ENCODE measurements at regions not wholly inside any gene's neighbourhood (a gene's known extent, or its start where the extent isn't known, plus 50 kb on each side); places are given as distances from the start of the nearest gene placed in this dataset.
"Not testable (repeated sequence)": the region's sequence is repeated elsewhere in the genome, so short reads cannot be mapped to it uniquely, and the experiment has no call there.

DNA sequence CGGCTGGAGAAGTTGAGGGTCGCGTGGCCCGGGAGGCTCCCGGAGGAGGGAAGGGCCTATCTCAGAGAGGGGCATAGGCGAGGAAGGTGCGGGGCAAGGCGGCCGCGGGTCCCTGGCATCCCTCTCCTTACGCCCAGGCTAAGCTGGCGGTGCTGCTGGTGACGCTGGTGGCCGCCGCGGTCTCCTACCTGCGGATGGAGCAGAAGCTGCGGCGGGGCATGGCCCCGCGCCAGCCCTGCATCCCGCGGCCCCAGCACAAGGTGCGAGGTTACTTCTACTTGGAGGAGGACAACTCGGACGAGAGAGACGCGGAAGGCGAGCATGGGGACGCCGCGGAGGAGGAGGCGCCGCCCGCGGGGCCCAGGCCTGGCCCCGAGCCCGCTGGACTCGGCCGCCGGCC, 91.9 kb upstream of the HMX1 start:
- not testable (repeated sequence) for TF ChIP-seq POLR2A (IDR thresholded peaks at IDR 0.05; ENCODE audit: low read length); GATA1 (IDR thresholded peaks at IDR 0.05; ENCODE audit: low read depth, low read length)
